NCI-H1048 (cell line): ENCODE measurements at regions not wholly inside any gene's neighbourhood (a gene's known extent, or its start where the extent isn't known, plus 50 kb on each side); places are given as distances from the start of the nearest gene placed in this dataset.
"Not testable (repeated sequence)": the region's sequence is repeated elsewhere in the genome, so short reads cannot be mapped to it uniquely, and the experiment has no call there.

Experiments used
- DNase-seq: peaks from one replicate; lab custom pipeline; 2025; lab: John Stamatoyannopoulos, UW

GRCh38 chr5:106818552-106818951 lies 852.2 kb downstream of the EFNA5 start:
- no peak for DNase-seq

- DNase-seq = no peak
Measured at GRCh38 chr5:106814961-106815360, 855.8 kb downstream of the EFNA5 start.

- DNase-seq = no peak
Measured at GRCh38 chr5:106801554-106801953, 869.2 kb downstream of the EFNA5 start.

GRCh38 chr5:106797996-106798395 lies 872.7 kb downstream of the EFNA5 start:
- no peak for DNase-seq

GRCh38 chr5:106796081-106796480 lies 874.7 kb downstream of the EFNA5 start:
- DNase-seq = no peak

- no peak for DNase-seq
Measured at GRCh38 chr5:106784846-106785245, 885.9 kb downstream of the EFNA5 start.

- DNase-seq = no peak
Measured at GRCh38 chr5:106780355-106780754, 890.4 kb downstream of the EFNA5 start.

- DNase-seq = not testable (repeated sequence)
Measured at GRCh38 chr5:106776515-106776914, 894.2 kb downstream of the EFNA5 start.

GRCh38 chr5:106768392-106768791 lies 902.3 kb downstream of the EFNA5 start:
- no peak for DNase-seq

GRCh38 chr5:106766916-106767315 lies 903.8 kb downstream of the EFNA5 start:
- DNase-seq = no peak

- no peak for DNase-seq
Measured at GRCh38 chr5:106759581-106759980, 911.2 kb downstream of the EFNA5 start.

GRCh38 chr5:106759152-106759551 lies 911.6 kb downstream of the EFNA5 start:
- no peak for DNase-seq

- DNase-seq = no peak
Measured at GRCh38 chr5:106757672-106758071, 913.1 kb downstream of the EFNA5 start.

- no peak for DNase-seq
Measured at GRCh38 chr5:106755789-106756188, 914.9 kb downstream of the EFNA5 start.

- DNase-seq = no peak
Measured at GRCh38 chr5:106755066-106755465, 915.7 kb downstream of the EFNA5 start.

- no peak for DNase-seq
Measured at GRCh38 chr5:106749826-106750225, 920.9 kb downstream of the EFNA5 start.

- no peak for DNase-seq
Measured at GRCh38 chr5:106739127-106739526, 931.6 kb downstream of the EFNA5 start.

- DNase-seq = no peak
Measured at GRCh38 chr5:106737111-106737510, 933.6 kb downstream of the EFNA5 start.

GRCh38 chr5:106732624-106733023 lies 938.1 kb downstream of the EFNA5 start:
- no peak for DNase-seq

- no peak for DNase-seq
Measured at GRCh38 chr5:106730912-106731311, 939.8 kb downstream of the EFNA5 start.

GRCh38 chr5:106730506-106730905 lies 940.2 kb downstream of the EFNA5 start:
- DNase-seq = no peak

GRCh38 chr5:106728208-106728607 lies 942.5 kb downstream of the EFNA5 start:
- DNase-seq = peak; percentile 74

- DNase-seq = no peak
Measured at GRCh38 chr5:106727071-106727470, 943.7 kb downstream of the EFNA5 start.

GRCh38 chr5:106720367-106720766 lies 950.4 kb downstream of the EFNA5 start:
- DNase-seq = no peak

GRCh38 chr5:106699796-106700195 lies 970.9 kb downstream of the EFNA5 start:
- no peak for DNase-seq
